ENCODE measurements at regions not wholly inside any gene's neighbourhood (a gene's known extent, or its start where the extent isn't known, plus 50 kb on each side); places are given as distances from the start of the nearest gene placed in this dataset.
"Not testable (repeated sequence)": the region's sequence is repeated elsewhere in the genome, so short reads cannot be mapped to it uniquely, and the experiment has no call there.

DNA sequence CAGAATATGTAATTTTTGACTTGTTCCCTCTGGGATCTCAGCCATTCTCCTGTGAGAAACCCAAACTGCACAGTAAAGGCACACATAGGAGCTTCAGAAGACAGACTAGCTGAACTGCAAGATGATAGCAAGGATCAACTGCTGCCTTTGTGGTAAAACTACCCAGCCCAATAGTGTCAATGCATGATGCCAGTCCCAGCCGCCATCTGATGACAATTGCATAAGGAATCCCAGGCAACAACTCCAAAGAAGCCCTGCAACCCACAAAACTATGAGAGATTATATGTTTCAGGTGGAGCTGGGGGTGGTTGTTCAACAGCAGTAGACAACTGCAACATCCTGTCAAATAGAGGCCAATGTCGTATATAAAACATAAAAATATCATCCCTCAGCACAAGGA is 192.4 kb upstream of the ARPP21 start:
- DNase-seq: no peak

DNA sequence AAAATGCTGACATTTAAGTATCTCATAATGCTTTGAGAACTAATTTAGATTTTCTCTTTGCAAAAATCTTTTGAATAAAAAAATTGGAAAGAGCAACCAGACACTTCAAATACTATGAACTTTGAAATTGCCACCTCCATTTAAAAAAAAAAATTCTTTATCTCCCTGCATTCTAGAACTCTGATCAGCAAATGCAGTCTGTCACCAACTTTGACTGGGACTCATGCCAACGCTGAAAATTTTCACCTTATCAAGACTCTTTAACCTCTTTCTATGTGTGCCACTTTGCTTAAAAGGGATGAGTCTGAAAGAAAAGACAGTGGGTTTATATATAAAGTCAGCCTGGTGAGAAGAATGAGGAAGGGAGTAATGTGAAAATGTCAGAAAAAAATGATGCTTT is 191.2 kb upstream of the ARPP21 start:
- no peak for DNase-seq

DNA sequence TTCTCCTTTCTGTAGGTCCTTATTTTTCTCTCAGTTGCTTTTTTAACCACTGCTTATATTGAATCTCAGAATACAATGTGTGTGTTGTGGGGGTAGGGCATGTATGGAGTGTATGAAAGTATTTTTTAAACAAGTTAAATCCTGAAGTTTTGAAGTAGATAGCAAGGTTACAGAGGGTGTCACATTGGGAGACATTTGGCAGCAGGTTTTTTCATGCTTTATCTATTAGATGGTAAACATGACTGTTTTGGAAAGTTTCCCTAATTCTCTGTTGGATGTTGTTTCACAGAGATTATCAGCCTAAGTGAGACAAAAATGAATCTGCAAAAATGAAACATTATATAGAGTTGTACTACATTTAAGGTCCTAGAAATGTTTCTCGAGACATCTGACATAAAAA is 190.6 kb upstream of the ARPP21 start:
- no peak for DNase-seq

DNA sequence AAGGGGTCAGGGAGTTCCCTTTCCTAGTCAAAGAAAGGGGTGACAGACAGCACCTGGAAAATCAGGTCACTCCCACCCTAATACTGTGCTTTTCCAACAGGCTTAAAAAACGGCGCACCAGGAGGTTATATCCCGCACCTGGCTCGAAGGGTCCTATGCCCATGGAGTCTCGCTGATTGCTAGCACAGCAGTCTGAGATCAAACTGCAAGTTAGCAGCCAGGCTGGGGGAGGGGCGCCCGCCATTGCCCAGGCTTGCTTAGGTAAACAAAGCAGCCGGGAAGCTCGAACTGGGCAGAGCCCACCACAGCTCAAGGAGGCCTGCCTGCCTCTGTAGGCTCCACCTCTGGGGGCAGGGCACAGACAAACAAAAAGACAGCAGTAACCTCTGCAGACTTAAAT is 184.5 kb upstream of the ARPP21 start:
- not testable (repeated sequence) for DNase-seq

DNA sequence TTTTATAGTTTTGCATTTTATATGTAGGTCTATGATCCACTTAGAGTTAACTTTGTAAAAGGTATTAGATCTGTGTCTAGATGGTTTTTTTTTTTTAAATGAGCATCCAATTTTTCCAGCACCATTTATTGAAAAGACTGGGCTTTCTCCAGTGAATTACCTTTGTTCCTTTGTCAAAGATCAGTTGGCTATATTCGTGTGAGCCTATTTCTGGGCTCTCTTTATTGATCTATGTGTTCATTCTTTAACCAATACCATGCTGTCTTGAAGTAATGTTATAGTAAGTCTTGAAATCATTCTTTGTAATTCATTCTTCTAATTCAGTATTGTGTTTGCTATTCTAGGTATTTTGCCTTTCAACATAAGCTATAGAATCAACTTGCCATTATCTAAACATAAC is 165.4 kb upstream of the ARPP21 start:
- no peak for DNase-seq

DNA sequence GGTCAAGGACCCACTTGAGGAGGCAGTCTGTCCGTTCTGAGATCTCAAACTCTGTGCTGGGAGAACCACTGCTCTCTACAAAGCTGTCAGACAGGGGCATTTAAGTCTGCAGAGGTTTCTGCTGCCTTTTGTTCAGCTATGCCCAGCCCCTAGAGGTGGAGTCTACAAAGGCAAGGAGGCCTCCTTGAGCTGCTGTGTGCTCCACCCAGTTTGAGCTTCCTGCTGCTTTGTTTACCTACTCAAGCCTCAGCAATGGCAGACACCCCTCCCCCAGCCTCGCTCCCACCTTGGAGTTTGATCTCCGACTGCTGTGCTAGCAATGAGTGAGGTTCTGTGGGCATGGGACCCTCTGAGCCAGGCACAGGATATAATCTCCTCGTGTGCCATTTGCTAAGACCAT is 156.8 kb upstream of the ARPP21 start:
- DNase-seq: not testable (repeated sequence)

DNA sequence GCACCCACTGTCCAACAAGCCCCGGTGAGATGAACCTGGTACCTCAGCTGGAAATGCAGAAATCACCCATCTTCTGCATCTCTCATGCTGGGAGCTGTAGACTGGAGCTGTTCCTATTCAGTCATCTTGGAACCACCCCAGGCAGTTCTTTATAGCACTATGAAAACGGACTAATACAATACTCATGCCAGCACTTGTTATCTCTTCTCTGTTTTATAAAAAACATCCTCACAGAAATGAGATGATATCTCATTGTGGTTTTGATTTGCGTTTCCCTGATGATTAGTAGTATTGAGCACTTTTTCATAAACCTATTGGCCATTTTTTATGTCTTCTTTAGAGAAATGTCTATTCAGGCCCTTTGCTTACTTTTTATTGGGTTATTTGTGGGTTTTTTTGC is 156.2 kb upstream of the ARPP21 start:
- no peak for DNase-seq

DNA sequence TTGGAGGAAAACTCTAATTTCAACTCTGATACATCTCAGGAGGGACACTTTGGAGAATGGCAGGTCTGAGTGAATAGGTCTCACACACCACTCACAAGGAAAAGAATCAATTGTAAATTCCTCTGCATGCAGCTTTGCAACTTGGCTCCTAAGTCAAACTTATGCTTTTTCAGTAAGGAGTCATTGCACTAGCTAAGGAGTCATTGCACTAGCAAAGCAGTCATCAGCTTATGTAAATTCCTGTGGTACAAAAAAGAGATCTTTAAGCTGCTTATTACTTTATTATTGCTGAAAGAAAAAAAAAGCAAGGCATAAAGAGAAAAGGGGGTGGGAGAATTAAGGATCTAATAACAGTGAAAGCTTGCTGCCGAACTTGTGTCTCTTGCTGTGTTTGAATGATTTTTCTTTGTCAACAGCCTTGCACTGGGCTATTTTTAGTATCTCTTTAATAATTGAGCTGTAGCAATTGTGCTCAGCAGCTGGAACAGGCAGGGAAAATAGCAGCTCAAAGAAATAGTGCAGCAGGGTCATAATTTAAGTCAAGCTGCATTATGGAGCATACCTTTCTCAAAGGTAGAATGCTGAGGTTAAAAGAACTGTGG is 154.3 kb upstream of the ARPP21 start:
- DNase-seq: no peak

DNA sequence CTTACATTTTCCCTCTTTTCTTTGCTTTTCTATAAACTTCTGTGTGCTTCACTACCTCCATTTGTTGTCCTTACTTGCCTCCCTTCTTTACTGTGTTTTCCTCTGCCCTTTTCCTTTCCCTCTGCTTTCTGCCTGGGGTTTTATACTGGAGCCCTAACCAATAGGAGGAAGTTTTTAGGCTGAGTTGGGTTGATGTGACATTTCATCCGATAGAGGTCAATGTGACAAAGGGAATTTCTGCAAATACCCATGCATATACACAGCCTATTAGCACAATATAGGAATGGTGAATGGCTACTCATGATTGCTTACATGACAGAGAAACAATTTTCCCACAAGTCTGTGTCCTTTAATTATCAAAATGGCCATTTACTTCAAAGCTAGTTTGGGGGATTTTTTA is 153.0 kb upstream of the ARPP21 start:
- no peak for DNase-seq

DNA sequence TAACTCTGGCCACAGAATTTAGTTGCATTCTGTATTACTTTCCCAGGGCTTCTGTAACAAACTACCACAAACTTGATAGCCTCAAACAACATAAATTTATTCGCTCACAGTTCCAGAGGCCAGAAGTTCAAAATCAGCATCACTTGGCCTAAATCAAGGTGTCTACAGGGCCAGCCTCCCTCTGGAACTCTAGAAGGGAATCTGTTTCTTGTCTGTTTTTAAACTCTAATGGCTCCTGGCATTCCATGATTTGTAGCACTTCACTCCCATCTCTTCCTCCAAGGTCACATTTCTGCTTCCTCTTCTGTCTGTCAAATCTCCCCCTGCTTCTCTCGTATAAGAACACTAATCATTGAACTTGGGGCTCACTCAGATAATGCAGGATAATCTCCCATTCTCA is 151.9 kb upstream of the ARPP21 start:
- DNase-seq: no peak

DNA sequence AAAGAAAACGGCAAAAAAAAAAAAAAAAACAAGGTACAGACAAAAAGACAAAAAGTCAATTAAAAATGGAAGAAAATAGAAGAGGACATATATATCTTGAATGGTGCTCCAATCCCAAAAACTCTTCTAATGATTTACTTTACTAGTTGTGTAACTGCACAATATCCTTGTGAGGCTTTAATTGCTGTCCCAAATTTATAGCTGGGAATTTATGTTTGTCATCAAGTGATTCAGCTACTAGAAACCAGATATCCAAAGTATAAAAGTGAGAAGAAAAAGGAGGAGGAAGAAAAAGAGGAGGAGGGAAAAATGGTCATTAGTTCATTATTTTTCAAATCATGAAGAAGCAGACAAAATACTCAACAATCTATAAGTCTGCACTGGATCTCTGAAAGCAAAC is 150.8 kb upstream of the ARPP21 start:
- no peak for DNase-seq

DNA sequence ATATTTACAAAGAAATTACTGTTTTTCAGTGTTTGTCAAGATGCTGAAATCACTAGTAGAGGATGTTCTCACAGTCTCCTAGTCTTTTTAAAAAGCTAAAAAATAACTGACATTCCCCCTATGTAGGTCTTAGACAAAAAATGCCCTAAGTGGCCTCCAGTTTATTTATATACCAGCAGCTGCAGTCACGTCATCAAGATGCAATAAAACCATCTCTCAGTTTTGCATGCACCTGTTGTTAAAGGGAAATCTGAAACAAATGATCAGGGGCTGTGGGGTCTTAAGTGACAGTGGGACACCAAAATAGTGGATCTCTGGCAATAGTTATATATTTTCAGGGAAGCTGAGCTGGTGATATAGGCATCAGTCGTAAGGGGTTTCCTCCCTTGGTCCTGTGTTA is 146.5 kb upstream of the ARPP21 start:
- no peak for DNase-seq

DNA sequence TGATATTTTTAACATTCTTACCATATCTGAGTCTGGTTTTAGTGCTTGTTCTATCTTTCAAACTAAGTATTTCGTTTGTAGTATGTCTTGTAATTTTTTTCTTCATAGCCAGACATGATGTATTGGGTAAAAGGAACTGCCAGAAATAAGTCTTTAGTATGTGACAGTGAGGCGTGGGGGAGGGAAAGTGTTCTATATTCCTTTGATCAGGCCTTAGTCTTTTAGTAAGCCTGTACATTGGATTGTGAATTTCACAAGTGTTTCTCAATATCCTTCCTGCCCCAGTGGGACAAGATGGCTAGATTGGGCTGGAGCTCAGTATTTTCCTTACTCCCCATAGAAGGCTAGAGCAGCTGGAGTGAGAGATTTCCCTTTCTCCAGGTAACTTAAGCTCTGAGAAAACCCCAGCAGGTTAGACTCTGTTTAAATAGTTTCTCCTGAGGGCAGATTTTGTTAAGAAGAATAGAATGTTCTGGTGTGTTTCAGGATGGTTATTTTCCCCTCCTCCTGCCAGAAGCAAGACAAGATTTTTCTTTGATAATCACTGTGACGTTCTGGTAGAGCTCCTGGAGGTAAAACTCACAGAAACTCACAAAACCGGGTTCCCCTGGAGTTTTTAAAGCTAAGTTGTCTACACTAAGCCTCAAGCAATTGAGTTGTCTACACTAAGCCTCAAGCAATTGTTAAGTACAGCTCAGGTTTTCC is 140.7 kb upstream of the ARPP21 start:
- DNase-seq: no peak

DNA sequence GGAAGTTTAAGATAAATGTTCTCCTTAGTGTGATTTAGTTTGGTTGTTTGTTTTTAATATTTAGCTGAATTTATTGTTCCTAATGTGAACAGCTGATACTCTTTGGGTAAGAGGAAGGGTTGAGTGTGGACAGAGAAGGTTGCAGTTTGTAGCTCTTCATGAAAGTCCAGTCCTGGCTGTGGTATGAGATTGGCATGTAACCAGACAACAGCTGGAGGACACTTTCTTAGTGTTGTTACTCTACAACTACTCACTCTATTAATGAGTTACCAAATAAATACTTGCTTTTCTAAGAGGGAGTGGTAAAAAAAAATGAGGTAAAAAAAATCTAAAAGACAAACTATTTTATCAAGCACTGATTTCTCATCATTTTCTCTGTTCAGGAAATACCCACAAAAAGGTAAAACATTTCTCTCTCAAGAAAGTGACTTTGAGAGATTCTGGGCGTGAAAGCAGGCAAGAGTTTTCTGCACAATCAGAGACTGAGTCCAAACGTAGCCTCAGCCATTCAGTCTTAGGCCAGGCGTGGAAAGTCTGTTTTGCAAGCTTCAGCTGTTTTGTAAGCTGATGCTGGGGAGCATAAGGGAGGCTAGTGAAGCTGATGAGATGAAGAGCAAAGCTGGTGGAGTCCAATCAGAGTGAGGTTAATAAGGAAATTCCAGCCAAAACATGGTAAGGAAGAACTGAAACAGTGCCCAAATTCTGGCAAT is 138.5 kb upstream of the ARPP21 start:
- DNase-seq: no peak

DNA sequence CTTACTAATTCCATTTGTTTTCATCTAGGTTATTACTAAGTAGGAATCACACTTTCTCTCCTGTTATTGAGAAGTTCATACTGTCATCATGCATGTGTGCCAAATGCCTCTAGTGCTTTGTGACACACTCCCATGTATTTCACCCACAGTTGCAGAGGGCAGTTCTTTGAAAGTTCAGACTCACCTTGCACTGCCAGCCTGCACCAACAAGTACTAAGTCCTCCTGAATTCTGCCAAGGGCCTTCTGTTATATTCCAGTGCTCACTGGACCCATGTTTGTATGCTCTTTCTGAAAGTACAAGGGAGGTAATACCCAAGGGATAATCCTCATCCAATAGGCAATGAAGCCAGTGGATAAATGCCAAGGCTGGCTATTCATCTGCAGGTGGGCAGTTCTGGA is 136.6 kb upstream of the ARPP21 start:
- no peak for DNase-seq

DNA sequence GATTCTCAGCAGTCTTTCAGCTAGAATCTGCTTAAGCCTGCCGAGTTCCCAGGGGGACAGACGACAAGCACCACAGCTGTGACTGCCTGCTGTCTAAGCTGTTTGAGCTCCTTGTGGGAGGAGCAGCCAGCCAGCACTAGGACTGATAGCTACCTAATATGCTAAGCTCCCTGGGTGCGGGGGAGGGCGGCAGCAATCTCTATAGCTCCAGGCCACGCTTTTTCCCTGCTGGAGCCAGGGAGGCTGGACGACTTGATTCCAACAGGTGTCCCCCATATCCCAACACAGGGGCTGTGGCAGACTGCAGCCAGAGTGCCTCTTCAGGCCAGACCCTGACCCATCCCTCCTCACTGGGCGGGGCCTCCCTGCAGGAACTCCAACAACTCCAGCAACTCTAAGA is 134.1 kb upstream of the ARPP21 start:
- DNase-seq: no peak

DNA sequence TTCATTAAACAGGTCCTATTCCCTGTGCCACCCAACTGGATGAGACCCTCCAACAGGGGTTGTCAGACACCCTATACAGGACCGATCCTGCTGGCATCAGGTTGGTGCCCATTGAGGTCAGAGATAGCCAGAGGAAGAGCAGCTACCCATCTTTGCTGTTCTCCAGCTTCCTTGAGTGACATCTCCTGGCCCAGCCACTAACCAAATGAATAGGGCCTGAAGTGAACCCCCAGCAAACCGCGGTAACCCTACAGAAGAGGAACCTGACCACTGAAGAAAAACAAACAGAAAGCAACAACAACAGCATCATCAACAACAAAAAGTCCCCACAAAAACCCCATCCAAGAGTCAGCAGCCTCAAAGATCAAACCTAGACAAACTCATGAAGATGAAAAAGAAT is 133.6 kb upstream of the ARPP21 start:
- no peak for DNase-seq

DNA sequence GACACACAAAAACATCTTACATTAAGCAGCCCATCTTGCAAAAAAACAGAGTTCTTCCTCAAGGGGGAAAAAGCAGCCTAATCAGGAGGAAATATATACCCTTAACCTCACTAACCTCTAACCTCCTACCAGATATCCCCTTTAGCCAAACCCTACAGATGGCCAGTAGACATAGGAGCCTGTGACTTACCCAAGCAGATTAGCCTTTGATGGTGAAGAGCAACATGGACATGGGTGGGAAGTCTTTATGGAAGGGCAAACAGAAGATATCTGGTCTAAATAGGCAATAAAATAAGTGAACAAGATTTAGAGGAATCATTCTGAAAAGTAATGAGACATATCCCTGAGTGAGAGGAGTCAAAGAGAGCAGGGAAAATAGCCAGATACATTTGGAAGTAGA is 119.4 kb upstream of the ARPP21 start:
- DNase-seq: no peak

DNA sequence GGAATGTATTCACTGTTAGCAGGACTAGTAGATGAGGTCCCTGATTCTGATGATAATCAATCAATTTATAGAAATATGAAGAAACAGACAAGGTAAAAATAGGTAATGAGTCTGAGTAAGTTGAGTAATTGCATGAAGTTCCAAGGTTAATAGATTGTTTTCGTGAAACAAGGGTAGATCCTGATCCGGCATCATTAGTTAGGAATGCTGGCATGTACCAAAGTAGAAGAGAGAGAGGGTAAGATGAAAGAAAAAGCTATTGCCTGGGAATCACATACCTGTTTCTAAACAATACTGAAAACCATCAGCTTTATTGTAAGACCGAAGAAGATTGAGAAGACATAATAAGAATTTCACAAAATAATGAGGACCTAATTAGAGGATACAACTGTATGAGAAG is 118.1 kb upstream of the ARPP21 start:
- DNase-seq: no peak

DNA sequence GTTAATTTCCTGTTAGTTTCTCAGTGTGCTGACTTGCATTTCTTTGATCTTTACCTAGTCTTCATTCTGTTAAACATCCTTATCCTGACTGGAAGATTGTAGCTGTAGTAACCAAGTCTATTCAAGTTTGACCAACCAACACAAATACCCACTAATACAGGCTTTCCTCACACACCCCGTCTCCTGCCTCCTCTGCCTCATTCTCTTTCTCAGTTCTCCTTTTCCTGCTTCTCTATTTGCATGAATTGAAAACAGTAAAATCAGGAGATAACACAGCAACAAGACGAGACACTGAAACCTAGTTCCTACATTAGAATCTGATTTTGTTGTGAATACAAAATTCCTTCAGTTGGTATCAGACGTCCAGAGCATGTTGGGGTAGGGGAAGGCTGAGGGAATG is 116.9 kb upstream of the ARPP21 start:
- DNase-seq: no peak

DNA sequence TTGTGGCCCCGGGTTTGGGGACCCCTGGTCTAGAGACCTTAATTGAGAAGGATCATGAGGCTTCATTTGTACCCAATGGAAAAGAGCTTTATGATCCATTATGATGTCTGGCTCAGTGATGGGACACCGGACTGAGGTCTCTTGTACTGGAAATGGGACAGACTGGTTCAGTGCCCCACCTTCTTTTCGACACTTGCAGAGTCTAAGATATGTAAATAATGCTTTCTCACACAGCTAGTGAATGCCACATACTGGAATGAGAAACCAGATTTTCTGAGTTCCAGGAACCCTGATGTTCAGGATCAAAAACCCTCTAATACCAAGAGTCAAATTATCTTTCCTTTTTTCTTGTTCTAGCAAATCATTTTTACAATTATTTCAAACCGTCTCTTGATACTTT is 116.3 kb upstream of the ARPP21 start:
- DNase-seq: no peak

DNA sequence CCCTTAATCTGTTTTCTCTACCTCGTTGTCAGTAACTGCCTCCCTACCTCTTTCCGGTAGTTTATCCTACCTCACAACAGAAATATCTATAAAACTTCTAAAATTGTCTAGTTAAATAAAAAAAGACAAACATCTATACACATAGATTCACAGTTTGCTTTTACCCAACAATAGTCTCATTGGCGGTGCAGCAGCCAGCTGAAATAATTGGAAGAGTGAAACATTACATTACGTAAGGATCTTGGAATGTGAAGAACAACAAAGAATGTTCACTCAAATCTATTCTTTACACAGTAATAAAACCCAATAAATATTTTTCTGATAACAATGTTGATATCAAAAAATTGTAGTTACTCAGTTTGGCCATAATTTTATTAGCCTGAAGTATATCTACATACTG is 115.5 kb upstream of the ARPP21 start:
- no peak for DNase-seq

DNA sequence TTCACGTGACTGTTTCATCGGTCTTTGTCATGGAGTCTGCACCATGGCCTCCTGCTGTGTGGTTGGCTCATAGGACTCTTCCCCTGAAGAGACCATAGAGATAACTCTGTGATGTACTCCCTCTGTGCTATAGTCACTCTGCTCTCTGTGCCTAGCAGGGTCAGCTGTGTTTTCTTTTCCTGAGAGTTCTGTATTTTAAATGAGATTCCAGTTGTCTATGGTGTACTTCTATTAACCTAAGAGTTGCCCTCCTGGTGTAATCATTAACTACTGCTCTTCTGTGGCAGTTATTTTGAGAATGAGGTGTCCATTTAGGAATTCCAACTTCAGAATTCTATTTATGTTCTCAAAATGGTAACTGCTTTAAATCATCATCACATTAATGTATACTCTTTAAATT is 114.5 kb upstream of the ARPP21 start:
- no peak for DNase-seq

DNA sequence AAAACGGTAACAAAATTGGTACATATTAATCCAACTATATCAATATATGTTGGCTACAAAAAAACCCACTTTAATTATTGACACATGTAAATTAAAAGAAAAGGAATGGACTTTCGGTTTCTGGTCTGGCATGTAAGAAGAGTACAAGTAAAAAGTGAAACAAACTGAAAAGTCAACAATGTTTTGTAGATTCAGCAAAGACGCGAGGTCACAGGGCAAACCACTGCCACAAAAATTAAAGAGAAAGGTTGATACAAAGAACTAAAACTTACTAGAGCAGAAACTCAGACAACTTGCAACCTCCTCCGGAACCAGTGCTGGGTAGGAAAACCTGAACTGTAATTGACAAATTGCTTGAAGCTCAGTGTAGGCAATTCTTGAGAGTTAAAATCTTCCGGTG is 110.6 kb upstream of the ARPP21 start:
- no peak for DNase-seq

DNA sequence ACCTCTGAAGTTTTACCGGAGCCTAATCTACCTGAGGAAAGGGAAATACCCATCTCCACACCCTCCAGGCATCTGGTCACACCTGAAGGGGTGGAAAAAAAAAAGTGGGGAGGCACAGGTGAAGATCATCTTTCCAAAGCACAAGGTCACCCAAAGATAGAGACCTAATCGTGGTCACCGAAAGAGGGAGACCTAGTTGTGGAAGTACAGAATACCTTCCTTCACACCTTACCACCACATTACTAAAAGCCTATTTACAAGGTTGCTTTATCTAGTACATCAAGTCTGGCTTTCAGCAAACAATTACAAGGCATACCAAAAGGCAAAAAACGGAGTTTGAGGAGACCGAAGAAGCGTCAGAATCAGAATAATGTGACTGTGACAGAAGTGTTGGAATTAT is 110.0 kb upstream of the ARPP21 start:
- DNase-seq: no peak

Data from 8988T (cell line).